ENCODE measurements at regions not wholly inside any gene's neighbourhood (a gene's known extent, or its start where the extent isn't known, plus 50 kb on each side); places are given as distances from the start of the nearest gene placed in this dataset.
"Not testable (repeated sequence)": the region's sequence is repeated elsewhere in the genome, so short reads cannot be mapped to it uniquely, and the experiment has no call there.

DNA sequence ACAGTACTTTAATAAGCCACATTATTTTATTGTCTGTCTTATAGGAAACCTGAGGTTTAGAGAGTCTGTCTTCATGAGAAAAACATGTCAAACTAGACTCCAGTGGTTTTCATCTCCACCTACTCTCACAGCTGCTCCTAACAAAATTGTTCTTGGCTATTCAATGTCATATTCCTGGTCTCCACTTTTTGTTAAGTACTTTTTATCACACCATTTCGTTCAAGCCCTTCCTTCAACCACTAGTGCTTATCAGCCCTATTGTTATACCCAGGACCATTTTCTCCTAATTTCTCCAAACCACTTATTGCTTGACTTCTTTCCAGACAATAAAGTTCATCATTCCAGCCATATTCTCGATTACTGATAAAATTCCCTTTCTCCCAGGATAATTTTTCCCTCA is 1674.3 kb upstream of the AGA start:
- Mint-ChIP-seq H3K36me3 (ENCODE audit: low read depth) (no peaks in the 10 kb centered on the region), H3K9me3 (peaks cover 13% of the 10 kb centered on the region), H3K4me3 (no peak overlapping the region), H3K27me3 (no peaks in the 10 kb centered on the region), H3K27ac (no peak overlapping the region), H3K4me1 (ENCODE audit: low read depth) (no peaks in the 10 kb centered on the region)
- no peak for DNase-seq

DNA sequence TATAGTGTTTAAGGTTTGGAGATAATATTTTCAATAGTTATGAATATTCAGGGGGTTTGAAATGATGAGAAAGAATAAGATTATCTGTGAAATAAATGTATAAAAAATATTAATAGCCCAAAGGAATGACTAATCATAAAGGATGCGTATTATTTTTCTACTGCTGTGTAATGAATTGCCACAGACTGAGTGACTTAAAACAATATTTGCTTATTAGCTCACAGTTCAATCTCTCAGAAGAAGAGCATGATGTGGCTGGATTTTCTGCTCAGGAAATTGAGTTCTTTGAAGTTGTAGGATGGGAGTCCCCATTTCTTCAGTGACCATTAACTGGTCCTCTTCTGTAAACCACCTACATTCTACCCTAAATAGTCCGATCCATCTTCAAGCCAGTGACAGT is 1680.8 kb upstream of the AGA start:
- no peak overlapping the region for H3K27ac Mint-ChIP-seq
- H3K9me3 Mint-ChIP-seq: peaks cover 5% of the 10 kb centered on the region
- H3K4me1 Mint-ChIP-seq (ENCODE audit: low read depth): no peaks in the 10 kb centered on the region
- no peaks in the 10 kb centered on the region for H3K36me3 Mint-ChIP-seq (ENCODE audit: low read depth)
- H3K4me3 Mint-ChIP-seq: no peak overlapping the region
- no peak for DNase-seq
- H3K27me3 Mint-ChIP-seq: no peaks in the 10 kb centered on the region

DNA sequence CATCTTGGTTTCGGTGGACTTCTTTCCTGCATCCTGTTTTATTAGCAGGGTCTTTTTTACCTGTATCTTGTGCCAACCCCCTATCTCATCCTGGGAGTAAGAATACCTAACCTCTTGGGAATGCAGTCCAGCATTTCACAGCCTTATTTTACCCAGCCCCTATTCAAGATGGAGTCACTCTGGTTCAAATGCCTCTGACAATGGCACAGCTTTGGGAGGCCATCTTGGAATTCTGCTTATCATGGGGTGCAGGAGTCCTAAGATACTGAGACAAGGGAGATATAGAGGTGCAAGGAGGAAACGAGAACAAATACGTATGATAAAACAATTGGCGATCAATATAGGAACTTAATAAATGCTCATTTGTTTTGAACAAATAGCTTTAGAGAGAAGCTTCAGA is 1682.2 kb upstream of the AGA start:
- Mint-ChIP-seq H3K36me3 (ENCODE audit: low read depth) (no peaks in the 10 kb centered on the region), H3K4me3 (no peak overlapping the region), H3K27ac (no peak overlapping the region), H3K4me1 (ENCODE audit: low read depth) (no peaks in the 10 kb centered on the region), H3K9me3 (peaks cover 5% of the 10 kb centered on the region), H3K27me3 (no peaks in the 10 kb centered on the region)
- DNase-seq: no peak

DNA sequence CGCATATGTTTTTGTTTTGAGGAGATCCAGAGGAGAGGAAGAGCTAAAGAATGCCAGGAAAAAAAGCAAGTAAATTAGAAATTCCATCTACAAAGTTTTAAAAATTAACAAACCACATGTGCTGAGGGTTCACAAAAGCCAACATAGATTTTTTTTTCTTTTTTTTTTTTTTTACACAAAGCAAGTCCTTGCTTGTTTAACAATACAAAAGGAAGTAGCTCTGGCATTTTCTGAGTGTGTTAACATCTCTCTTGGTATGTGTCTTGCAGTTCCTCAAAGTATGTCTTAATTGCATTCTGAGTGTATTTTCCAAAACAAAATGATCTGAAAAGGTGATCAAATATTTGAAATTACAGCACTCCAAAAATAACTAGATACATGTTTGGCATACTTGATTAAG is 1682.7 kb upstream of the AGA start:
- H3K9me3 Mint-ChIP-seq: peaks cover 7% of the 10 kb centered on the region
- H3K4me3 Mint-ChIP-seq: no peak overlapping the region
- no peak overlapping the region for H3K27ac Mint-ChIP-seq

DNA sequence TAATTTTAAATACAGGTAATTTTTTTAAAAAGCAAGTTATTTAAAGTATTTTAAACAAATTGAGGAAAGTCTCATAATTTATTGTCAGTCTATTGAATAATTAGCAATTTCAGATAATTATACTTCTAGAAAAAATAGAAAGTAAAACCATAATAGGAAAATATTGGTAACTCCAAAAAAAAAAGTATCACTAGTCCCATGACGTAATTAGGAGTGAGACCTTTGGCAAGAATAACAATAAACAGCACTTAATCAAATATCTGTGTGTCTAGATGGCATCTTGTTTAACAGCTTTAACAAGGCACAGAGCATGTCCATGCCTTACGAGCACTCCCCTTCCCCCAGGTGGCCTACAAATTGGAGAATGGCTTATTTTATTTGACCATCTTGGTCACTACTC is 1683.6 kb upstream of the AGA start:
- H3K4me3 Mint-ChIP-seq: no peak overlapping the region
- H3K36me3 Mint-ChIP-seq (ENCODE audit: low read depth): no peaks in the 10 kb centered on the region
- H3K9me3 Mint-ChIP-seq: peaks cover 8% of the 10 kb centered on the region
- no peak for DNase-seq
- H3K4me1 Mint-ChIP-seq (ENCODE audit: low read depth): no peaks in the 10 kb centered on the region
- H3K27ac Mint-ChIP-seq: no peak overlapping the region
- no peaks in the 10 kb centered on the region for H3K27me3 Mint-ChIP-seq

More for the DNA sequence above, 1682.7 kb upstream of the AGA start:
- Mint-ChIP-seq H3K36me3 (ENCODE audit: low read depth) (no peaks in the 10 kb centered on the region), H3K27me3 (no peaks in the 10 kb centered on the region), H3K4me1 (ENCODE audit: low read depth) (no peaks in the 10 kb centered on the region)
- DNase-seq: no peak

DNA sequence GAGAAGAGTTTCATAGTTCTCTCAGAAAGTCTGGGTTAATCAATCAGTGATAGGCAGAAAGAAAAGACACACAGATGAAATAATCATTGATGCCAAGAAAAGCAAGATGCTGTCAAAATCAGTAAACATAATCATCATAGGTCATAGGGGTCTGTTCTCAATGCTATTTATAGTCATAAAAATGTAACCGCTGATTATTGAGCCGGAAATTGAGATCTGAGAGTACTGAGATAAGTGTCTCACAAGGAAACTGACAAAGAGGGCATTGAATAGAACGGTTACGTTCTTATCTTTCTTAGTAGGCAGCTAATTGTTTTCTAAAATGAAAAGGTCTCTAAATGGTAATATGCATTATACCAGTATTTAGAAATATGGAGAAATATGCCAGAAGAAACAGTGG is 1686.1 kb upstream of the AGA start:
- Mint-ChIP-seq H3K27me3 (no peaks in the 10 kb centered on the region), H3K9me3 (peaks cover 8% of the 10 kb centered on the region)

DNA sequence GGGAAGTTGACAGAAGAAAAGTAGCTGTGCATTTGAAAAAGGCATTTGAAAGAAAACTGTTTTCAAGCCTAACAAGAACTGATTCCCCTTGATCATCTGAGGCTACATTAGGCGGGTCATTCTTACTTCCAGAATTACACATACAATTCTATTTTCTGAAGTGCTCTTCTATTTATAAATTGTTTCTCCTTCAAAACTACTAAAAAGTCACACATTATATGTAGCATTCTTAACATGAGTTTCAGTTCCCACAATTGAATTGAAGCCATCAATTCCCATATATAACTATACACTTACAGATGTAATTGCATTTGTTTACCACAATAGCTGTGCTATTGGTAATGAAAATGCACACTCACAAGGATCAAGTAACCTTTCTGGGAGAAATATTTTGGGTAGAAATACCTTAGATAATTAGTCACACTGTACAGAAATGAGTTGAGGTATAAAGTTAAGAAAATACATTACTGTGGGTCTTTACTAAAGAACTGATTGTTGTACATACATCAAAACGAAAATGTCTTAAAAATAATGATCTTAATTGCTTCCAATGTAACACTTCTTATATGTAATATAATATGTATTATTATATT is 1688.0 kb upstream of the AGA start:
- no peak overlapping the region for H3K27ac Mint-ChIP-seq
- H3K9me3 Mint-ChIP-seq: peaks cover 6% of the 10 kb centered on the region
- H3K4me3 Mint-ChIP-seq: no peak overlapping the region
- no peaks in the 10 kb centered on the region for H3K27me3 Mint-ChIP-seq
- DNase-seq: no peak
- H3K36me3 Mint-ChIP-seq (ENCODE audit: low read depth): no peaks in the 10 kb centered on the region
- H3K4me1 Mint-ChIP-seq (ENCODE audit: low read depth): no peaks in the 10 kb centered on the region

More for the DNA sequence above, 1686.1 kb upstream of the AGA start:
- Mint-ChIP-seq H3K27ac (no peak overlapping the region), H3K4me3 (no peak overlapping the region), H3K36me3 (ENCODE audit: low read depth) (no peaks in the 10 kb centered on the region), H3K4me1 (ENCODE audit: low read depth) (no peaks in the 10 kb centered on the region)
- DNase-seq: no peak

DNA sequence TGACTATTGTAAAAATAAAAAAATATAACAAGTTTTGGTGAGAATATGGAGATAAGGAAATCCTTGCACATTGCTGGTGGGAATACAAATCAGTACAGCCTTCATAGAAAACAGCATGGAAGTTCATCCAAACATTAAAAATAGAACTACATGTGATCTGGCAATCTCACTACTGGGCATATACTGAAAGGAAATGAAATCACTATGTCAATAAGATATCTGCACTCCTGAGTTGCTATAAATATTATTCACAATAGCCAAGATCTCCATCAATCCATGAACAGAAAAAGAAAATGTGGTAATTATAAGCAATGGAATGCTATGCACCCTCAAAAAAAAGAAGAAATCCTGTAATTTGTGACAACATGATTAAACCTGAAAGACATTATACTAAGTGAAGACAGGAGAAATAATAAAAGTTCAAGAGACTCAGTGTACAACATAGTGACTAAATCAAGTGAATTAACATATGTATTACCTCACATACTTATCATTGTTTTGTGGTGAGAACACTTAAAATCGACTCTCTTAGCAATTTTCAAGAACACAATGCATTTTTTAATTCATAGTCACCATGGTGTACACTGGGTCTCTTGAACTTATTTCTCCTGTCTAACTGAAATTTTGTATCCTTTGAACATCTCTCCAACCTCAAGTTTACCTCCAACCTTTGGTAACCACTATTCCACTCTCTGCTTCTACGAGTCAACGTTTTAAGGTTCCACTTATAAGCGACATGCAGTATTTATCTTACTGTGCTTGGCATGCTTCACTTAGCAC is 1703.7 kb upstream of the AGA start:
- Mint-ChIP-seq H3K27ac (no peak overlapping the region), H3K9me3 (peaks cover 8% of the 10 kb centered on the region), H3K4me1 (ENCODE audit: low read depth) (no peaks in the 10 kb centered on the region), H3K36me3 (ENCODE audit: low read depth) (no peaks in the 10 kb centered on the region), H3K27me3 (no peaks in the 10 kb centered on the region), H3K4me3 (no peak overlapping the region)
- DNase-seq: no peak

DNA sequence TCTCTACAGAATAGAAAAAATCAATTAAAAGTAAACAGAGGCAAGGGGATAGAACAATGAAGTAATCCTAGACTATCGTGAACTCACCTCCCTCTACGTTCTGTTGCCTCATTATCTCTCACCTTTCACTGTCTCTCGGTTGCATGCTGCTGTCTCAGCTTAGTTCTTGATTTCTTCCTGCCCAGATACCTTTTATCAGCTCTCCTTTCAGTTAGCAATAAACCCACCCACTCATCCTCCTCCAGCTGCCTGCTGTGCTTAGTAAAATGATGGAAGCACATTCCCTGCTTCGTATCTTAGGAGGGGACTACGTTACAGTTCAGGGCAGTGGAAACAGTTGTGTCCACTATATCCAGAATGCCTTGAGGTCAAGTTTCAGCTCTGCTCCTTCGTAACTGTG is 1709.5 kb upstream of the AGA start:
- H3K36me3 Mint-ChIP-seq (ENCODE audit: low read depth): no peaks in the 10 kb centered on the region
- DNase-seq: no peak
- H3K27ac Mint-ChIP-seq: no peak overlapping the region
- H3K4me1 Mint-ChIP-seq (ENCODE audit: low read depth): no peaks in the 10 kb centered on the region
- no peaks in the 10 kb centered on the region for H3K27me3 Mint-ChIP-seq
- H3K9me3 Mint-ChIP-seq: peaks cover 7% of the 10 kb centered on the region
- H3K4me3 Mint-ChIP-seq: no peak overlapping the region

DNA sequence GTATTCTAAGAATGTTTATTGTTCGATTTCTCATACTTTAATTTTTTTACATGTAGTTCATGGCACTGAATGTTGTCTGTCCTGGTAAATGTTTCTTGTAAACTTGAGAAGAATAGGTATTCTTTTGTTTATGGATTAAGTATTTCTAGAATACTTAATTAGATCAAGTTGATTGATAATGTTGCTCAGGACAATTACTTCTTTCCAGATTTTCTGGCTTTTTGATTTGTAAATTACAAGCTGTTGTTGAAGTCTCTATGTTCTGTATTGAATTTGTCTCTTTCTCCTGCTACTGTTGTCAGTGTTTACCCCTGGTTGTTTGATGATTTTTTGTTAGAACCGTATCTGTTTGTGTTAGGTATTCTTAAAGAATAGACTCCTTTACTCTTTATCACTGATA is 1720.9 kb upstream of the AGA start:
- peaks cover 15% of the 10 kb centered on the region for H3K9me3 Mint-ChIP-seq

DNA sequence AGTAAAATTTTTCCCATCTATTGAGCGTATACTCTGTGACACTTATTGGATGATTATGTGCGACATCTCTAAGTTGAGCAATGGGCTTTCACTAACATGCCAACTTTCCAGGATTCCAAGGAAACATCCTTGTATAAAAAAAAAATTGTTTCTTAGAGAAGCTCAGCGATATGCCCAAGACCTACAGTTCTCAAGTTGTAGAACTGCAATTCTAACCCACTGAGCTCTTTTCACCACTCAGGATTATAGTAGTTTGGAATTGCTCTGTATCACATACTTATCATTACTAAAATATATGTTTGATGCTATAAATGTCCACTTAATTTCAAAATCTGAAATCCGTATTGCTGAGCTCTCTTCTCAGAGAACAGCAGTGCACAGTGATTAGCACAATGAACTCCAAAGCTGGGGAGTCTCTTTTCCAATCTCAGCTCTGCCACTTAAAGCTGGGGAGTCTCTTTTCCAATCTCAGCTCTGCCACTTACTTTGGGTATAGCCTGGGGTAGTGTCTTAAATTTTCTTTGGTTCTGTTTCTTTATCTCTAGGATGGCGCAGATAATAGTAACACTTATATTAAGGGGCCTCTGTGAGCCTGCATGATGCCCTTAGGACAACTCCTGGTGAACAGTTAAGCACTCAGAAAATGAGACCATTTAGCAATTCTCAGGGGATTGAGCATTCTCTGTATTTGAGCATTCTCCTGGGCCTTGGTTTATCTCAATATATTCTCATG is 1722.2 kb upstream of the AGA start:
- H3K9me3 Mint-ChIP-seq: peaks cover 15% of the 10 kb centered on the region
- no peak for DNase-seq
- no peak overlapping the region for H3K27ac Mint-ChIP-seq
- H3K36me3 Mint-ChIP-seq (ENCODE audit: low read depth): no peaks in the 10 kb centered on the region
- H3K4me1 Mint-ChIP-seq (ENCODE audit: low read depth): no peaks in the 10 kb centered on the region
- H3K27me3 Mint-ChIP-seq: no peaks in the 10 kb centered on the region
- H3K4me3 Mint-ChIP-seq: no peak overlapping the region

More for the DNA sequence above, 1720.9 kb upstream of the AGA start:
- H3K27me3 Mint-ChIP-seq: no peaks in the 10 kb centered on the region
- H3K27ac Mint-ChIP-seq: no peak overlapping the region
- DNase-seq: no peak
- H3K36me3 Mint-ChIP-seq (ENCODE audit: low read depth): no peaks in the 10 kb centered on the region
- H3K4me1 Mint-ChIP-seq (ENCODE audit: low read depth): no peaks in the 10 kb centered on the region
- H3K4me3 Mint-ChIP-seq: no peak overlapping the region

DNA sequence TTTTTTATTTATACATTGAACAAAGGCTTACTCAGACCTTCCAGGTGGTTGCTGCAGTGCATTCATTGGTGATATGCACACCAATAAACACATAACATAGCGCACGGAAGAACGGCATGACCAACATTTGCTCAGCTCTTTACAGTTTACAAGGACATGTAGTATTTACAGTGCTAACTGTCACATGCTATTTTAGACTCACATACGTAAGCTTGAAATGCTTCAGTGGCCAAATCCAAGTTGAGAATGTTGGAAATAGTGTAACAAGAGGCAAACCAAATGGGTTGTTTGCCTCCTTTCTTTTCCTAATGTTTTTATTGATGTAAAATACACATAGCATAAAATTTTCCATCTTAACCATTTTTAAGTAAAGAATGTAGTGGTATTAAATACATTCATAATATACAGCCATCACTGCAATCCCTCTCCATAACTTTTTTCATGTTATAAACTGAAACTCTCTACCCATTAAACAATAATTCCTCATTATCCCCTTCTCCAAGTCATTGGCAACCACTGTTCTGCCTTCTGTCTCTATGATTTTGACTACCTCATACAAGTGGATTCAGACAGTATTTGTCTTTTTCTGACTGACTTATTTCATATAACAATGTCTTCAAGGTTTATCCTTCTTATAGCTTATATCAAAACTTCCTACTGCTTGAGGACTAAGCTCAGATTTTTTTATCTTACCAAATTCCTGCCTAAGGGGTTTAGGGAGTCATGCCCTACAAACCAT is 1722.9 kb upstream of the AGA start:
- no peak overlapping the region for H3K27ac Mint-ChIP-seq
- no peaks in the 10 kb centered on the region for H3K4me1 Mint-ChIP-seq (ENCODE audit: low read depth)
- H3K36me3 Mint-ChIP-seq (ENCODE audit: low read depth): no peaks in the 10 kb centered on the region
- DNase-seq: no peak
- H3K9me3 Mint-ChIP-seq: peaks cover 15% of the 10 kb centered on the region
- H3K4me3 Mint-ChIP-seq: no peak overlapping the region
- H3K27me3 Mint-ChIP-seq: no peaks in the 10 kb centered on the region

DNA sequence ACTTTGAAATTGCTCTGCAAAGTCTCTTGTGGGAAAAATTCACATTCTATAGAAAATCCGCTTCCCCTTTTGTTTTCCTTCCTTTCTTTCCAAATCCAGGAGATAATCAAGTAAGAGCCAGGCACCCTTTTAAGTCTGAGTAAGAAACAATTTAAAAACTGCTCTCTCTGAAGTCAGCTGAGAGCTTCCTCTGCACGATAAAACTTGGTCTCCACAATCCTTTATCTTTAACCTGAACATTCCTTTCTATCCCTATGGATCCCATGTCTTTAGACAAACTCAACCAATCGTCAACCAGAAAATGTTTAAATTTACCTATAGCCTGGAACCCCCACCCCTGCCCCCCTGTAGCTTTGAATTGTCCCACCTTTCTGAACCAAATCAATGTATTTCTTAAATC is 1723.6 kb upstream of the AGA start:
- H3K36me3 Mint-ChIP-seq (ENCODE audit: low read depth): no peaks in the 10 kb centered on the region
- H3K4me1 Mint-ChIP-seq (ENCODE audit: low read depth): no peaks in the 10 kb centered on the region
- H3K27ac Mint-ChIP-seq: no peak overlapping the region
- no peaks in the 10 kb centered on the region for H3K27me3 Mint-ChIP-seq
- peaks cover 15% of the 10 kb centered on the region for H3K9me3 Mint-ChIP-seq
- no peak for DNase-seq
- H3K4me3 Mint-ChIP-seq: no peak overlapping the region

DNA sequence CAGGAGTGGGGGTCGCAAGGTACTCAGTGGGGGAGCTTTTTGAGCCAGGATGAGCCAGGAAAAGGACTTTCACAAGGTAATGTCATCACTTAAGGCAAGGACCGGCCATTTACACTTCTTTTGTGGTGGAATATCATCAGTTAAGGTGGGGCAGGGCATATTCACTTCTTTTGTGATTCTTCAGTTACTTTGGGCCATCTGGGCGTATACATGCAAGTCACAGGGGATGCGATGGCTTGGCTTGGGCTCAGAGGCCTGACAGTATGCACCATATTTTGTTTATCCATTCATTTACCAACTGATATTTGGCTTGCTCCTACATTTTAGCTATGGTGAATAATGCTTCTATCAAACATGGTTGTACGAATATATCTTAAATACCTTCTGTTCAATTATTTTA is 1728.1 kb upstream of the AGA start:
- H3K36me3 Mint-ChIP-seq (ENCODE audit: low read depth); H3K27ac Mint-ChIP-seq; H3K4me1 Mint-ChIP-seq (ENCODE audit: low read depth); H3K27me3 Mint-ChIP-seq; H3K4me3 Mint-ChIP-seq; DNase-seq: not testable (repeated sequence)
- peaks cover 14% of the 10 kb centered on the region for H3K9me3 Mint-ChIP-seq
